ENCODE measurements at regions not wholly inside any gene's neighbourhood (a gene's known extent, or its start where the extent isn't known, plus 50 kb on each side); places are given as distances from the start of the nearest gene placed in this dataset.

DNA sequence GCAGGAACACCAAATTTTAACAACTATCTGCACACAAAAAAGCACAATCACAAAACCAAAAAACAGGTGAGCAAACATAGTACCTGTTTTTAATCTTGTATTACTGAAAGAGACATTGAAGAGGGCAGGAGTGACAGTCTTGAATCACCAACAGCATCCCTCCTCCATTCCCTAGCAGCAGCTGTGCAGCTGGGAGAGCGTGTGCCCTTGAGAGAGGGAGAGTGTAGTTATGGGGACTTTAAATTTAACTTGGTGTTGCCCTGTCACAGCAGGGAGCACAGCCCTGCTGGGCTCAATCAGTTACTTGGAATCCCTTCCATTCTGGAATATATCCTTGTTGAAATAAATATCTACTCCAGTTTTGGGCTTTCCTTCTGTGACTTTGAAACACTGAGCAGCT, 1938.7 kb upstream of the NUDT12 start:
- DNase-seq, result no peak
- in situ Hi-C loops (cut with HindIII; ENCODE audit: low pct_ligation_motif_present, low pct_unique_long_range_greater_than_20kb, low sequenced_read_pairs), result no loop called here

DNA sequence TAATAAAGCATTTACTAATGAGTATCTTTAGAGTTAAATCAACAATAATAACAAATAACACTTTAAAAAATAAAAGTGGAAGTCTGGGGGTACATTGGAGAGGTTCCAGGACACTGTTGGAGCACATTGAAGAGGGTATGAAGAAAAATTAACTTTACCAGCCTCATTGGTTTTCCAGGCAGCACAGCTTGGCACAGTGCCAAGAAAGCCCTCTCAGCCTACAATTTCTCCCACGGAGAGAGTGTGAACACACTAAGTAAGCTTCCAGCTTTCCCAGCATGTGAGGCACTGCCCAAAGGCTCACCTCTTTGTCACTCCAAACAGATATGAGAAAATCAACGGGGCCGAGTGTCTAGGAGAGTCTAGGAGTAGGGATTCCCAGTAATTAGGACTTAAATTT, 1912.8 kb upstream of the NUDT12 start:
- in situ Hi-C loops (cut with HindIII; ENCODE audit: low pct_ligation_motif_present, low pct_unique_long_range_greater_than_20kb, low sequenced_read_pairs), result no loop called here
- DNase-seq, result no peak

DNA sequence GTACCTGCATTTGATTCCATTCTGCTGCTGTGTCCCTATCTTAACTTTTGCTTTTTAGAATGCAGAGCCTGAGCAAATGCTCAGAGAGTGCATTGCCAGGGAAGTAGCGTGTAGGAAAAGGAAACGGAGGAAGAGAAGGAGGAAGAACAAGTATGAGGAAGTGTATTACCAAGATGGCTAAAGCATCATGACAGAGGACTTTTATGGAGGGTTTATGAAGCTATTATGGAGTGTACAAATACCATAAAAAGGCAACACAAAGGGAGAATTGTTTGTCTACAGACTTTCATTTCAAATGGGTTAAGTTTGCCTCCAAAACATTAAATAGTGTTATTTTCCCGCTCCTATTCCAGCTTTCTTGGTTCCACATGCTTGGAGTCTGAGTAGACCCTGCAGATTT, 1899.8 kb upstream of the NUDT12 start:
- in situ Hi-C loops (cut with HindIII; ENCODE audit: low pct_ligation_motif_present, low pct_unique_long_range_greater_than_20kb, low sequenced_read_pairs), result no loop called here
- no peak for DNase-seq

DNA sequence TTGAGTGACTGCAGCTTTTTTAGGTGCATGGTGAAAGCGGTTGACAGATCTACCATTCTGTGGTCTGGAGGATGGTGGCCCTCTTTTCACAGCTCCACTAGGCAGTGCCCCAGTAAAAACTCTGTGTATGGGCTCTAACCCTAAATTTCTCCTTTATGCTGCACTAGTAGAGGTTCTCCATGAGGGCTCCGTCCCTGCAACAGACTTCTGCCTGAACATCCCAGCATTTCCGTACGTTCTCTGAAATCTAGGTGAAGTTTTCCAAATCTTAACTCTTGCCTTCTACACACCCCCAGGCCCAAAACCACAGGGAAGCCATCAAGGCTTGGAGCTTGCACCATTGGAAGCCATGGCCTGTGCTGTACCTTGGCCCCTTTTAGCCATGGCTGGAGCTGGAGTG, 1898.1 kb upstream of the NUDT12 start:
- DNase-seq, result peak; percentile 7
- in situ Hi-C loops (cut with HindIII; ENCODE audit: low pct_ligation_motif_present, low pct_unique_long_range_greater_than_20kb, low sequenced_read_pairs), result no loop called here

DNA sequence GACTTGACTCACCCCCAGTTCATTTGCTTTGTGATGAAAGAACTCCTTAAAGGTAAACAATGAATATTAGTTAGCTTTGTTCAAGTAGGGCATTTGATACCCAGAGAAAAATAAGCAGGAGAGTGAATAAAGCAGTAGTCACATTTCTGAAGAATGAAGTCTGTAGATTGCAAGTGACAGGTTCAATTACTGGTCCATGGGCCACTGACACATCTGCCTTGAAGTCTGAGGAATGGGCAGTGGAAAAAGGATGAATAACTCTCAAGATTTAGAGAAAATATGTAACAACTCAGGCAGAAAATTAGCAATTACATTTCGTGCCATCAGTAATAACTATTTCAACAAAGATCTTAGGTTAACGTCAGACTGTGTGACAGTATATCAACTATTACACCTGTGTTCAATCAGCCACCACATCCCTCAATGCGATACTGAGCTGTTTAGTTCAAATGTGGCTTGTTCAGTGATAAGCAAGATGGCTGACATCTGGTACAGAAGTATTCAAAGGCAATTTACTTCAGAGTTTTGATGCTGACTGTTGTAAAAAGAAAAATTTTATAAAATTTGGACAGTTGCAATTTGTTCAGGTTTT, 1890.7 kb upstream of the NUDT12 start:
- no peak for DNase-seq
- in situ Hi-C loops (cut with HindIII; ENCODE audit: low pct_ligation_motif_present, low pct_unique_long_range_greater_than_20kb, low sequenced_read_pairs), result no loop called here

DNA sequence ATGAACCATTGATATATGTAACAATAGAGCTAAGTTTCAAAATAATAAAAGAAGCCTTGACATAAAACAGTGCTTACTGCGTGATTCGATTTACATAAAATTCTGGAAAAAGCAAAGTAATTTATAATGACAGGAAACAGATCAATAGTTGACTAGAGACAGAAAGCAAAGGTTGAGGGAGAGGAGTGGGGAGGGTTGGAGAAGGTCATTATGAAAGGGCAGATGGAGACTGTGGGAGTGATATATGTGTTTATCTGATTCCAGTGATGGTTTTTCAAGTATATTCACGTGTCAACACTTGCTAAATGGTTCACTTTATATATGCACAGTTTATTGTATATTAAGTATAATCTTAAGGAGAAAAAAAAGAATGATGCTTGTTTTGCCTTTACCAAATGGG, 1885.7 kb upstream of the NUDT12 start:
- in situ Hi-C loops (cut with HindIII; ENCODE audit: low pct_ligation_motif_present, low pct_unique_long_range_greater_than_20kb, low sequenced_read_pairs), result no loop called here
- no peak for DNase-seq

DNA sequence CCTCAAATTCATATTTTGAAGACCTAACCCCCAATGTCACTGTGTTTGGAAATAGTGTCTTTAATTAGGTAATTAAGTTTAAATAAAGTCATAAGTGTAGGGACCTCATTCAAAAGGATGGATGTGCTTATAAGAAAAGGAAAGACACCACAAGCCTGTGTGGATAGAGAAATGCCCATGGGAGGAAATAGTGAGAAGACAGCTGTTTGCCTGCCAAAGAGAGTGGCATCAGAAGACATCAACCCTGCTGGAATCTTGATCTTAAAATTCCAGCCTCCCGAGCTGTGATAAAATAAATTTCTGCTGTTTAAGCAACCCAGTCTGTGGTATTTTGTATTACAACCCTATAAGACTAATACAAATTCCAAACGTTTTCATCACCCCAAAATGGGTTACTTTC, 1867.9 kb upstream of the NUDT12 start:
- no peak for DNase-seq
- in situ Hi-C loops (cut with HindIII; ENCODE audit: low pct_ligation_motif_present, low pct_unique_long_range_greater_than_20kb, low sequenced_read_pairs), result no loop called here

DNA sequence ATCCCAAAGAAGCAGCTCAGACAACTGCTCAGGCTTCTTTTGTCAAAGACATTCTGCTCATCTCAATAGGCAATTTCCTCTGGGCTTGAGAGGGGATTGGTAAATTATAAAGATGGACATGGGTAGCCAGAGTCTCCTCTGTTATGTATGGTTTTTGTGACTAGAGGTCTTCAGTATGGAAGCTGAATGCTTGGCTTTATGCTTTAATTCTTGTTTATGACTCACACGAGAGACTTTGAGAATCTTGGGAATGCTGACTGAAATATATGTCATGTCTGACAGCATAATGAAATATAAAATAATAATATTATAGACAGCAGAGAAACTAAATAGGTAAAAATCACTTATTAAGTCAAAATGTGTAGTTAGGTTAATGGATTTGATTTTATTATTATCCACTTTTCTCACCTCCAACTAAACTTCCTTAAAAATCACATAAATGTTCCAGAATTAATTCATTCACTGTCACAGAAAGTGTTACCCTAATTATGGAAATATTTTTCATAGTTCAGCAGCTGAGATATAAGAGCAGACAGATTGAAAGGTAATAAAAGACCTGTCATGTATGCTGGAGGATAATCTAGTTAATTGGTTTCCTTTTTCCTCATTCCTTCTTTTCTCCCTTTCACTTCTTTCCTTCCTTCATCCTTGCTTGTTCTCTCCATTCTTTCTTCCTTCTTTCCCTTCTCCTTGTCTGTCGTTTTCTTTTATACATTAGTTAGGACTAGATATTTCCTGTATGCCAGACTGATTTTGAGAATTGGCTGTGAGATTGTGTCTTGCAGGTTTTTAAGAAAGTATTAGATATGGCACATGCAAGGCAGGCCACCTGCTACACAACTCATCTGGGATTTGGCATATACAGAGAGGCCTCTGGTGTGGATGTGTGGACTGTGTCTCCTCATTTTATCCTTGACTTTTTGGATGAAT, 1866.1 kb upstream of the NUDT12 start:
- in situ Hi-C loops (cut with HindIII; ENCODE audit: low pct_ligation_motif_present, low pct_unique_long_range_greater_than_20kb, low sequenced_read_pairs), result no loop called here
- DNase-seq, result no peak

DNA sequence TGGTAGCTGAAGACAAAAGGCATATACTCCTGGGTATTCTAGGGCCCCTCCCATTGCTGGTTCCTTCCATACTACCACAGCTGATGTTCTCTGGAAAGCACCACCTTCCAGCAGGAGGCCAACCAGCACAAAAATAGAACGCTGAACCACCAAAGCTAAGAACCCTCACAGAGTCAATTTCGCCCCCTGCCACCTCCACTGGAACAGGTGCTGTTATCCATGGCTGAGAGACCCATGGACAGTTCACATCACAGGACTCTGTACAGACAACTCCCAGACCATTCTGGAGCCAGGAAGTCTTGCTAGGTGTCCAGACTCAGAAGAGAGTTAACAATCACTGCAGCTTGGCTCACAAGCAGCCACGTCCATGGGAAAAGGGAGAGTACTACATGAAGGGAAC, 1851.5 kb upstream of the NUDT12 start:
- in situ Hi-C loops (cut with HindIII; ENCODE audit: low pct_ligation_motif_present, low pct_unique_long_range_greater_than_20kb, low sequenced_read_pairs), result no loop called here
- no peak for DNase-seq

DNA sequence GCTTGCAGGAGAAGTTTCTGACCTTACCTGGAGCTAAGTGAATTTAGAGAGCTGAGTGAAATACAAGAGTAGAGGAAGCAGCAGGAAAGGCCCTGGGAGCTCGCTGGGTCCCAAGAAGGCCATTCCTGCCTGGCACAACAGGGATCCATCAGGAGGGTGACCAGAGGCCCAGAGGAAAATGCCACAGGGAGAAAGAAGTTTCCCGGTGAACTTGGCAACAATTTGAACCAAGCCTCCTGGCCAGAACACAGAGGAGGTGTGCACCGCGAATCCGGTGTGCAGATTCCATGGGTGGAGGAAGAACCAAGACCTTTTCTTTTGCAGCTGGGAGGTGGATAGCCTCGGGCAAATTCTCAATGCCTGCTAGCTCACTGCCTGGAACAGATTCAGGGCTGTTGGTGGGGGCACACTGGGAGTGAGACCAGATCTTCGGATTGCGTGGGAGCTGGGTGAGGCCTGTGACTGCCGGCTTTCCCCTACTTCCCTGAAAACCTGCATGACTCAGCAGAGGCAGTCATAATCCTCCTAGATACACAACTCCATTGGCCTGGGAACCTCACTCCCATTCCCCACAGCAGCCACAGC, 1850.9 kb upstream of the NUDT12 start:
- in situ Hi-C loops (cut with HindIII; ENCODE audit: low pct_ligation_motif_present, low pct_unique_long_range_greater_than_20kb, low sequenced_read_pairs), result no loop called here
- DNase-seq, result no peak

DNA sequence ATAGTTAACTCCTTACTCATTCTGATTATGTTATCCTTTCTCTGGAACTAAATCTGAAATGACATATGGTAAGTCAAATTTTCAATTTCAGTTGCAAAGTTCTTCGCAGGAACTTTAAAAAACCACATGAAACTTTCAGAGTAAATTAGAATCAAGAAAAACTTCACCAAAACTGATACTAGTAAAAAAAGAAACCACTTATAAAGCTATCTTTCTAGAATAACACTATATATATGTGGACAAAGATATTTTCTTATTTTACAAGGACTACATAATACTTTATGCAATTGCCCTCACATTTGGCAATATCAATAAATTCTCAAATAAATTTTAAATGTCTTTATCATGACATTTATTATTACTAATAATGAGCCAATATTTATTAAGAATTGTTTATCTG, 1847.1 kb upstream of the NUDT12 start:
- DNase-seq, result no peak
- in situ Hi-C loops (cut with HindIII; ENCODE audit: low pct_ligation_motif_present, low pct_unique_long_range_greater_than_20kb, low sequenced_read_pairs), result no loop called here

DNA sequence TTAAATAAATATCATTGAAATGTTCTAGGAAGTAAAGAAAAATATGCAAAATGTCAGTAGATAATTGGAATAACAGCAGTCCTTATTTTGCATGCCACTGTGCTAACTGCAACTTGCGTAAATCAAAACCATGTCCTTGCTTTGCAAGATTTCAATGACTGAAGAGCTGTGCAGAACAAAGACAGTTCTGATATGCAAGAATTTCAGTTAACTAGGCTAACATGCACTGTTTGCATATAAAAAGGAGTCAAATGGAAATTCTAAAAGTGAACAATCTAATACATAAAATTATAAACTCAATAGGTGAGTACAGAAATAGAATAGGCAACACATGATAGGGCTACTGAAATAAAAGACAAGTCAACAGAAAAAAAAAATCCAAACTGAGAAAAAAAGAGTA, 1844.6 kb upstream of the NUDT12 start:
- in situ Hi-C loops (cut with HindIII; ENCODE audit: low pct_ligation_motif_present, low pct_unique_long_range_greater_than_20kb, low sequenced_read_pairs), result no loop called here
- DNase-seq, result no peak

DNA sequence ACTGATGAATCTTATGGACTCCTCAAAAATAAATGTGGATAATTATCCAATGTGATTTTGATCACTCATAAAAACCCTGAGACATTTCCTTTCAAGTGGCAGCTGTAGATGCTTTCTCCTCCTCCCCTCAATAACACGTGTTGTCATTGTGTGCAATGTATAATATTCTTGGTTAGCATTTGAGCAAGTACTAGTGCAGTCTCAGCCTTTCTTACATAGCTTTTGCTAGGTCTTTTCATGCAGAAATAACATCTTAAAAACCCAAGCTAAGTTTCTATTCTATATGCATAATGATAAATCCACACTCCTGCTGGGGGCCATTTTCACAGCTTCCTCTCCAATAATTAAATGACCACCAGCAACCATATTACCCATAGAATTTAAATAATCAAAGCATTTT, 1835.2 kb upstream of the NUDT12 start:
- no peak for DNase-seq
- in situ Hi-C loops (cut with HindIII; ENCODE audit: low pct_ligation_motif_present, low pct_unique_long_range_greater_than_20kb, low sequenced_read_pairs), result no loop called here

DNA sequence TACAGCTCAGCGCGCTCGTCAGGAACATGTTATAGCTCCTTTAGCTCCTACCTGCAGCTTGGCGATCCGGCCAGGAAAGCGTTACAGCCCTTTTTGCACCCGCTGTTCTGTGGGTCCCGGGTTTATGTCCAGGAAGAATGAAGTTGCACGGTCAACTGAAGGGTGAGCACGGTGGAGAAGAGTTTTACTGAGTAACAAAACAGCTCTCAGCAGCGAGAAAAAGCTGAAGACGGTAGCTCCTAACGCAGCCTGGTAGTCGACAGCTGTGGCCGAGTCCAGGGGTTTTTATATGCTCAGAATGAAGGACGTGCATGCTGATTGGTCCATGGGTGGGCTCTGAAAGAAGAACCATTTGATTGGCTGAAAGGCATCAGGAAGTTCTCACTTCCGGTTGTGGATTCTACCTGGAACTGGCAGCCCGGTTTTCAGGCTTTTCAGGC, 1830.1 kb upstream of the NUDT12 start:
- in situ Hi-C loops (cut with HindIII; ENCODE audit: low pct_ligation_motif_present, low pct_unique_long_range_greater_than_20kb, low sequenced_read_pairs), result no loop called here
- DNase-seq, result no peak

DNA sequence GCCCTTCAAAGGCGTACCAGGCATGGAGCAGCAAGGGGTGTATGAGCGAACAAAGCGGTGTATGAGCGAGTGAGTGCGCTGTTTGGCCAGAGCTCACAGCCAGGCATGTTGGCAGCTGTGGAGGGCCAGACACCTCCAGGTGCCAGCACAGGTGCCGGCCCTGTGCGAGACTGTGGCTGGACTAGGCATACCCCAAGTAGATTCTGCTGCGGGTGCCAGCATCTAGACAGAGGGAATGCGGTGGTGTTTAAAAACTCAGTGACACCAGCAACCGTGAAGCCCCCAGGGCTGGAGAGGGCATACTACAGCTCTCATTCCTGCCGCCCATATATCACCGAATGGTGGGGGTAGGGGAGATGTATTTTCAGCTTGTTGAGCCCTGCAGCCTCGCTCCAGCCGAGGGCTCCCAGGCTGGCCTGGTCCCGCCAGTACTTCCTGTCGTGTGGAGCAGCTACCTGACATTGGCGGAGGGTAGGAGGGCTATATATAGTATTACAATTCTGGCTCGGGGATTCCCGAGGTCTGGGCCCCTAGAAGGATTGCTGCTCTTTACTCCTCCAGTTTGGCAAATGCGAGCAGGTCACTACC, 1829.6 kb upstream of the NUDT12 start:
- in situ Hi-C loops (cut with HindIII; ENCODE audit: low pct_ligation_motif_present, low pct_unique_long_range_greater_than_20kb, low sequenced_read_pairs), result no loop called here

DNA sequence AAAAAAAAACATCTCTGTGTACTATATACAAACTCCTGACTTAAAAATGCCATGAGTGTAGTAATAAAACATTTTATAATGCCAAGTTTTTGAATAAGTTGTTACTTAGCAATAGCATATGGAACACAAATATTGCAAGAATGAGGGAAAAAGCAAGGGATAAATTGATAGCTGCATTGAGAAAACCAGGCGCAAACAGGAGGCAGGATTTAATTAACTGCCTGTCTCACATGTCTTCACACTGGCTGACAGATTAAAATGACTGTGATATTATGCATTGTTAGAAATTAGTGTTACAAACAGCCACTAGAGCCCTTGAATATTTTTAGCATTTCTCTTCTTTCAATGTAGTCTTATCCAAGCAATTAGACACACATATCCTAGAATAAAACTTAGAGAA, 1817.5 kb upstream of the NUDT12 start:
- in situ Hi-C loops (cut with HindIII; ENCODE audit: low pct_ligation_motif_present, low pct_unique_long_range_greater_than_20kb, low sequenced_read_pairs), result no loop called here
- DNase-seq, result no peak

More for the DNA sequence above, 1829.6 kb upstream of the NUDT12 start:
- DNase-seq, result no peak

DNA sequence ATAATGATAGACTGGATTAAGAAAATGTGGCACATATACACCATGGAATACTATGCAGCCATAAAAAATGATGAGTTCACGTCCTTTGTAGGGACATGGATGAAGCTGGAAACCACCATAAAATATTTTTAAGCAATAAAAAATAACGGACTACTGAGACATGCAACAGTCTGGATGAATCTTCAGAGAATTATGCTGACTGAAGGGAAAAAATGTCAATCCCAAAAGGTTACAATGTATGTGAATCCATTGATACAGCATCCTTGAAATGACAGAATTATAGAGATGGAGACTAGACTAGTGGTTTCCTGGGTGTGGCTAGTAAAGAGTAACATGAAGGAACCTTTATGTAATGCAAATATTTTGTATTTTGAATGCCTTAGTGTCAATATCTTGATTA, 1808.6 kb upstream of the NUDT12 start:
- no peak for DNase-seq
- in situ Hi-C loops (cut with HindIII; ENCODE audit: low pct_ligation_motif_present, low pct_unique_long_range_greater_than_20kb, low sequenced_read_pairs), result no loop called here

DNA sequence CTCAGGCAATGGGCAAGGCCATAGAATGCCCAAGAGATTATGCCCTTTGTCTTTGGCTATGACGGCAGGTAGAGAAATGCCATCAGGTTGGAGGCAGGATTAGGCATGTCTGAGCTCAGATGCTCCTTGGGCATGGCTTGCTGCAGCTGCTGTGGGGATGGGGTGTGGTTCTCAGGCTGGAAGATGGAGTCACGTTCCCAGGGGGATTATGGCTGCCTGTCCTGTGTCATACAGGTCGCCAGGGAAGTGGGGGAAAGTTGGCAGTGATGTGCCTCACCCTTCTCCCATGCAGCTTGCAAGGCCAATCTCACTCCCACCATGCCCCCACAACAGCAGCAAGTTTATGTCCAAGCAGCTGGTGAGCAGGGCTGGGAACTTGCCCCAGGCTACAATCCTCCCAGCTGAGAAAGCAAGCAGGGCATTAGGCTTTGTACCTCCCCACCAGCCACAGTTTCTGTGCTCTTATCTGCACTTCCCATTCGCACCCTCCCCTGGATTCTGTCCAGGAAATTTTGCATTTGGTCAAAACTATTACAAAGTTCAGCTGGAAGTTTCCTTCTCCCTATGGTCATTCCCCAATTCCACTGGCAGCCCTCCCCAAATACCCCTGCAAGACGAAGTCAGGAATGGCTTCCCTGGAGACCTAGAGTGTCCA, 1788.0 kb upstream of the NUDT12 start:
- in situ Hi-C loops (cut with HindIII; ENCODE audit: low pct_ligation_motif_present, low pct_unique_long_range_greater_than_20kb, low sequenced_read_pairs), result no loop called here
- no peak for DNase-seq

DNA sequence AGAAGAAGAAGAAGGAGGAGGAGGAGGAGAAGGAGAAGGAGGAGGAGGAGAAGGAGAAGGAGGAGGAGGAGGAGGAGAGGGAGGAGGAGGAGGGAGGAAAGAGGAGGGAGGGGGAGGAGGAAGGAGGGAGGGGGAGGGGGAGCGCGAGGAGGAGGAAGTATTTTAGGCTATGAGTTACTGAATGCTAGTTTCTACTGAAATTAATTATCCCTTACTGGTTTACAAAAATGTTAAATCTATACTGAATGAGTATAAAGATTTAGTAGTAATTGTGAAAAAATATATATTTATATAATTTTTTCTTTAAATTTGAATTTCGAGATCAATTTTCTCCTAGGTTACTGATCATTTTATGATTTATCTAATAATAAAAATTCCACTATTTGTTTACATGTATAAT, 1769.0 kb upstream of the NUDT12 start:
- in situ Hi-C loops (cut with HindIII; ENCODE audit: low pct_ligation_motif_present, low pct_unique_long_range_greater_than_20kb, low sequenced_read_pairs), result no loop called here

More for the DNA sequence above, 1769.0 kb upstream of the NUDT12 start:
- DNase-seq, result no peak
